Liver (tissue), 8 donors: ENCODE measurements at regions not wholly inside any gene's neighbourhood (a gene's known extent, or its start where the extent isn't known, plus 50 kb on each side); places are given as distances from the start of the nearest gene placed in this dataset.

Experiments used
- DNase-seq: peaks from one replicate; pipeline ENCODE4 v3.0.0-alpha.2; 2017; ENCODE audit warnings: low spot score
- H3K27ac ChIP-seq, 2 donors: one replicate each; pipeline ENCODE4 v1.7.0; 2013; ENCODE audit warnings: inconsistent platforms in 2 of 2, low read length in 2 of 2, control low read depth in 1 of 2, low read depth in 1 of 2, mild to moderate bottlenecking in 1 of 2
- H3K27me3 ChIP-seq, 4 donors: one replicate each; pipeline versions ENCODE4 v1.6.1 to v1.7.0; 2013; ENCODE audit warnings: low read length in 3 of 4, inconsistent platforms in 1 of 4, mild to moderate bottlenecking in 1 of 4, moderate library complexity in 1 of 4; ENCODE audit not compliant: control insufficient read depth in 4 of 4, insufficient read depth in 4 of 4
- H3K36me3 ChIP-seq, 4 donors: one replicate each; pipeline versions ENCODE4 v1.6.1 to v1.7.0; 2013; ENCODE audit warnings: low read length in 3 of 4, mild to moderate bottlenecking in 3 of 4, low read depth in 1 of 4, moderate library complexity in 1 of 4; ENCODE audit not compliant: control insufficient read depth in 4 of 4, insufficient read depth in 3 of 4
- H3K4me1 ChIP-seq, 4 donors: one replicate each; pipeline versions ENCODE4 v1.6.1 to v1.7.0; 2013; ENCODE audit warnings: low read length in 3 of 4, mild to moderate bottlenecking in 3 of 4, moderate library complexity in 1 of 4; ENCODE audit not compliant: control insufficient read depth in 4 of 4, insufficient read depth in 4 of 4
- H3K4me3 ChIP-seq, 3 donors: one replicate each; pipeline versions ENCODE4 v1.6.1 to v1.7.0; 2013; ENCODE audit warnings: low read length in 3 of 3, control low read depth in 1 of 3, low read depth in 1 of 3, mild to moderate bottlenecking in 1 of 3
- H3K9ac ChIP-seq, 2 donors: one replicate each; pipeline ENCODE4 v1.7.0; 2013; ENCODE audit warnings: low read length in 2 of 2, mild to moderate bottlenecking in 2 of 2, moderate library complexity in 2 of 2, control low read depth in 1 of 2, low read depth in 1 of 2
- H3K9me3 ChIP-seq, 4 donors: one replicate each; pipeline versions ENCODE4 v1.6.1 to v1.7.0; 2013; ENCODE audit warnings: low read length in 3 of 4; ENCODE audit not compliant: control insufficient read depth in 4 of 4
- CTCF ChIP-seq: fragments of 150-350 bp; IDR thresholded peaks from 2 replicates; pipeline ENCODE4 v1.5.1; 2017; ENCODE audit warnings: improper control_type of control experiment, low read depth, low read length; ENCODE audit not compliant: missing input control
- EGR1 ChIP-seq, 2 donors: IDR thresholded peaks; 2 replicates each; pipeline ENCODE4 v1.6.1; 2016 to 2018; ENCODE audit warnings: antibody characterized with exemption in 2 of 2, low read depth in 2 of 2
- FOXA1 ChIP-seq: IDR thresholded peaks from 2 replicates; pipeline ENCODE4 v1.6.1; 2016; ENCODE audit warnings: antibody characterized with exemption
- FOXA2 ChIP-seq: IDR thresholded peaks from 2 replicates; pipeline ENCODE4 v1.6.1; 2016; ENCODE audit warnings: antibody characterized with exemption
- GABPA ChIP-seq, 2 donors: IDR thresholded peaks in 1 of 2; conservative IDR thresholded peaks in 1 of 2; 2 replicates each; pipeline ENCODE4 v1.6.1; 2016; ENCODE audit warnings: antibody characterized with exemption in 2 of 2, mild to moderate bottlenecking in 1 of 2, moderate library complexity in 1 of 2
- HNF4A ChIP-seq, 2 donors: conservative IDR thresholded peaks; 2 replicates each; pipeline ENCODE4 v1.6.1; 2016; ENCODE audit warnings: antibody characterized with exemption in 2 of 2, mild to moderate bottlenecking in 2 of 2
- HNF4G ChIP-seq: IDR thresholded peaks from 2 replicates; pipeline ENCODE4 v1.6.1; 2016; ENCODE audit warnings: antibody characterized with exemption
- JUND ChIP-seq, 2 donors: IDR thresholded peaks; 2 replicates each; pipeline ENCODE4 v1.6.1; 2016; ENCODE audit warnings: antibody characterized with exemption in 2 of 2
- NR2F2 ChIP-seq: IDR thresholded peaks from 2 replicates; pipeline ENCODE4 v1.6.1; 2016; ENCODE audit warnings: antibody characterized with exemption
- RAD21 ChIP-seq, 2 donors: IDR thresholded peaks; 2 replicates each; pipeline ENCODE4 v1.6.1; 2016; ENCODE audit warnings: antibody characterized with exemption in 2 of 2, mild to moderate bottlenecking in 2 of 2
- RXRA ChIP-seq, 2 donors: IDR thresholded peaks; 2 replicates each; pipeline ENCODE4 v1.6.1; 2017 to 2018; ENCODE audit warnings: antibody characterized with exemption in 2 of 2, mild to moderate bottlenecking in 1 of 2
- SP1 ChIP-seq: IDR thresholded peaks from 2 replicates; pipeline ENCODE4 v1.6.1; 2018; ENCODE audit warnings: antibody characterized with exemption, mild to moderate bottlenecking
- TAF1 ChIP-seq: conservative IDR thresholded peaks from 2 replicates; pipeline ENCODE4 v1.6.1; 2016; ENCODE audit warnings: antibody characterized with exemption, mild to moderate bottlenecking
- YY1 ChIP-seq: IDR thresholded peaks from 2 replicates; pipeline ENCODE4 v1.6.1; 2016; ENCODE audit warnings: antibody characterized with exemption, mild to moderate bottlenecking
- WGBS: extraction: QIAGEN DNeasy Blood & Tissue Kit; methylation state at CpG from one replicate; pipeline ENCODE4 v1.1.7; 2013; 5-methylcytosine and 5-hydroxymethylcytosine counted together
- TF ChIP-seq, protein P1 (sequence below): IDR thresholded peaks from 2 replicates; pipeline ENCODE4 v1.6.1; 2016; ENCODE audit warnings: antibody characterized with exemption
- TF ChIP-seq, protein P2 (sequence below): IDR thresholded peaks from 2 replicates; pipeline ENCODE4 v1.6.1; 2016; ENCODE audit warnings: antibody characterized with exemption, mild to moderate bottlenecking
- TF ChIP-seq, protein P3 (sequence below): IDR thresholded peaks from 2 replicates; pipeline ENCODE4 v1.6.1; 2016; ENCODE audit warnings: antibody characterized with exemption
- TF ChIP-seq, protein P4 (sequence below): IDR thresholded peaks from 2 replicates; pipeline ENCODE4 v1.6.1; 2016; ENCODE audit warnings: antibody characterized with exemption
- donor health status: healthy.
- donor health status: healthy.
- donor health status: healthy.
- donor health status: healthy.
- donor health status: healthy.

DNA sequence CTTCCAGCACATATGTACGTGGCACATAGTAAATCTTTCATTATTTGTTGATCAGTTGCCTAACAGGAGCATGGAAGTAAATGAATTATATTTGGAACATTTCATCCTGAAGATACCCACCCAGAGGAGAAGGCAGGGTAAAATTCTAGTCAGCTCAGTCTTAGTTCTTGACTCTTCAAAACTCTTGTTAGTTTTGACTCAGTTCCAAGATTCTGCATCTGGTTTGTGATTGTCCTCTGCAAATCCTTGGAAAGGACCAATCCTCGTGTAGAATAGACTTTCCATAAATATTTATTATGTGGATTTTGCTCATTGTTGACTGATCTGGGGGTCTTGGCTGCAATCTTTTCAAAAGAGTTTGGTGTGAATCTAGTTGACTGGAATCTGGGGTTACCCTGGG is 257.5 kb upstream of the FAT1 start (continued):
- TF ChIP-seq EGR1 (IDR thresholded peaks at IDR 0.05; ENCODE audit: low read depth in 2 of 2) (no peak), RXRA (IDR thresholded peaks at IDR 0.05) (no peak), FOXA1 (no peak)
- TF ChIP-seq, protein P1, sequence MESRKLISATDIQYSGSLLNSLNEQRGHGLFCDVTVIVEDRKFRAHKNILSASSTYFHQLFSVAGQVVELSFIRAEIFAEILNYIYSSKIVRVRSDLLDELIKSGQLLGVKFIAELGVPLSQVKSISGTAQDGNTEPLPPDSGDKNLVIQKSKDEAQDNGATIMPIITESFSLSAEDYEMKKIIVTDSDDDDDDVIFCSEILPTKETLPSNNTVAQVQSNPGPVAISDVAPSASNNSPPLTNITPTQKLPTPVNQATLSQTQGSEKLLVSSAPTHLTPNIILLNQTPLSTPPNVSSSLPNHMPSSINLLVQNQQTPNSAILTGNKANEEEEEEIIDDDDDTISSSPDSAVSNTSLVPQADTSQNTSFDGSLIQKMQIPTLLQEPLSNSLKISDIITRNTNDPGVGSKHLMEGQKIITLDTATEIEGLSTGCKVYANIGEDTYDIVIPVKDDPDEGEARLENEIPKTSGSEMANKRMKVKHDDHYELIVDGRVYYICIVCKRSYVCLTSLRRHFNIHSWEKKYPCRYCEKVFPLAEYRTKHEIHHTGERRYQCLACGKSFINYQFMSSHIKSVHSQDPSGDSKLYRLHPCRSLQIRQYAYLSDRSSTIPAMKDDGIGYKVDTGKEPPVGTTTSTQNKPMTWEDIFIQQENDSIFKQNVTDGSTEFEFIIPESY: no peak

GRCh38 chr4:186982160-186982559 is 258.5 kb upstream of the FAT1 start:
- WGBS: 83% methylated on average over 7 of the region's 7 CpGs

GRCh38 chr4:186984105-186984644 is 260.5 kb upstream of the FAT1 start:
- H3K27me3 ChIP-seq: no peaks in the 10 kb centered on the region
- DNase-seq: no peak
- H3K27ac ChIP-seq: no peak overlapping the region
- TF ChIP-seq SP1: no peak
- TF ChIP-seq GABPA (IDR thresholded peaks at IDR 0.05 in 1 of 2, conservative IDR thresholded peaks at IDR 0.05 in 1 of 2): no peak
- TF ChIP-seq, protein P1: no peak
- no peak for TF ChIP-seq EGR1 (IDR thresholded peaks at IDR 0.05; ENCODE audit: low read depth in 2 of 2)
- TF ChIP-seq, protein P2, sequence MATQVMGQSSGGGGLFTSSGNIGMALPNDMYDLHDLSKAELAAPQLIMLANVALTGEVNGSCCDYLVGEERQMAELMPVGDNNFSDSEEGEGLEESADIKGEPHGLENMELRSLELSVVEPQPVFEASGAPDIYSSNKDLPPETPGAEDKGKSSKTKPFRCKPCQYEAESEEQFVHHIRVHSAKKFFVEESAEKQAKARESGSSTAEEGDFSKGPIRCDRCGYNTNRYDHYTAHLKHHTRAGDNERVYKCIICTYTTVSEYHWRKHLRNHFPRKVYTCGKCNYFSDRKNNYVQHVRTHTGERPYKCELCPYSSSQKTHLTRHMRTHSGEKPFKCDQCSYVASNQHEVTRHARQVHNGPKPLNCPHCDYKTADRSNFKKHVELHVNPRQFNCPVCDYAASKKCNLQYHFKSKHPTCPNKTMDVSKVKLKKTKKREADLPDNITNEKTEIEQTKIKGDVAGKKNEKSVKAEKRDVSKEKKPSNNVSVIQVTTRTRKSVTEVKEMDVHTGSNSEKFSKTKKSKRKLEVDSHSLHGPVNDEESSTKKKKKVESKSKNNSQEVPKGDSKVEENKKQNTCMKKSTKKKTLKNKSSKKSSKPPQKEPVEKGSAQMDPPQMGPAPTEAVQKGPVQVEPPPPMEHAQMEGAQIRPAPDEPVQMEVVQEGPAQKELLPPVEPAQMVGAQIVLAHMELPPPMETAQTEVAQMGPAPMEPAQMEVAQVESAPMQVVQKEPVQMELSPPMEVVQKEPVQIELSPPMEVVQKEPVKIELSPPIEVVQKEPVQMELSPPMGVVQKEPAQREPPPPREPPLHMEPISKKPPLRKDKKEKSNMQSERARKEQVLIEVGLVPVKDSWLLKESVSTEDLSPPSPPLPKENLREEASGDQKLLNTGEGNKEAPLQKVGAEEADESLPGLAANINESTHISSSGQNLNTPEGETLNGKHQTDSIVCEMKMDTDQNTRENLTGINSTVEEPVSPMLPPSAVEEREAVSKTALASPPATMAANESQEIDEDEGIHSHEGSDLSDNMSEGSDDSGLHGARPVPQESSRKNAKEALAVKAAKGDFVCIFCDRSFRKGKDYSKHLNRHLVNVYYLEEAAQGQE: no peak
- TF ChIP-seq, protein P3, sequence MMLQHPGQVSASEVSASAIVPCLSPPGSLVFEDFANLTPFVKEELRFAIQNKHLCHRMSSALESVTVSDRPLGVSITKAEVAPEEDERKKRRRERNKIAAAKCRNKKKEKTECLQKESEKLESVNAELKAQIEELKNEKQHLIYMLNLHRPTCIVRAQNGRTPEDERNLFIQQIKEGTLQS: no peak
- TF ChIP-seq HNF4G: no peak
- TF ChIP-seq YY1: no peak
- TF ChIP-seq, protein P4, sequence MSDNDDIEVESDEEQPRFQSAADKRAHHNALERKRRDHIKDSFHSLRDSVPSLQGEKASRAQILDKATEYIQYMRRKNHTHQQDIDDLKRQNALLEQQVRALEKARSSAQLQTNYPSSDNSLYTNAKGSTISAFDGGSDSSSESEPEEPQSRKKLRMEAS: no peak
- no peak for TF ChIP-seq HNF4A (conservative IDR thresholded peaks at IDR 0.05)
- TF ChIP-seq FOXA1: no peak
- TF ChIP-seq NR2F2: no peak
- TF ChIP-seq RAD21 (IDR thresholded peaks at IDR 0.05): no peak
- TF ChIP-seq RXRA (IDR thresholded peaks at IDR 0.05): no peak
- no peak for TF ChIP-seq JUND (IDR thresholded peaks at IDR 0.05)
- no peak for TF ChIP-seq TAF1
- TF ChIP-seq CTCF: no peak
- no peaks in the 10 kb centered on the region for H3K9me3 ChIP-seq
- H3K9ac ChIP-seq: no peak overlapping the region
- WGBS: 67% methylated on average over 7 of the region's 7 CpGs
- no peak overlapping the region for H3K4me3 ChIP-seq
- H3K4me1 ChIP-seq: no peaks in the 10 kb centered on the region
- no peaks in the 10 kb centered on the region for H3K36me3 ChIP-seq

More at GRCh38 chr4:186982160-186982559, 258.5 kb upstream of the FAT1 start:
- TF ChIP-seq FOXA2: no peak
- no peak for TF ChIP-seq EGR1 (IDR thresholded peaks at IDR 0.05; ENCODE audit: low read depth in 2 of 2)
- Histone ChIP-seq H3K9me3 (no peaks in the 10 kb centered on the region), H3K4me1 (no peaks in the 10 kb centered on the region), H3K36me3 (no peaks in the 10 kb centered on the region), H3K4me3 (no peak overlapping the region), H3K27ac (no peak overlapping the region), H3K9ac (no peak overlapping the region), H3K27me3 (no peaks in the 10 kb centered on the region)
- DNase-seq: no peak
